Upper lobe of left lung (tissue), 6 donors: ENCODE measurements at regions not wholly inside any gene's neighbourhood (a gene's known extent, or its start where the extent isn't known, plus 50 kb on each side); places are given as distances from the start of the nearest gene placed in this dataset.

Experiments used
- ATAC-seq, 2 donors: fragments of 200-7000 bp; cut with Tn5 transposase; one replicate each; pipeline ENCODE4 v1.9.1; 2022; ENCODE audit warnings: mild to moderate bottlenecking in 2 of 2, moderate library complexity in 2 of 2; ENCODE audit not compliant: low FRiP score in 2 of 2
- DNase-seq, 2 donors: peaks; one replicate each; pipeline ENCODE4 v3.0.0-alpha.2; 2019 to 2020
- H3K27ac ChIP-seq, 4 donors: fragments of 200-600 bp; sonication (generic); one replicate each; pipeline ENCODE4 v1.5.1; 2016 to 2019
- H3K27me3 ChIP-seq, 4 donors: fragments of 200-600 bp; sonication (generic); one replicate each; pipeline ENCODE4 v1.5.1; 2017 to 2019
- H3K36me3 ChIP-seq, 4 donors: fragments of 200-600 bp; sonication (generic); one replicate each; pipeline ENCODE4 v1.5.1; 2016 to 2019
- H3K4me1 ChIP-seq, 4 donors: fragments of 200-600 bp; sonication (generic); one replicate each; pipeline ENCODE4 v1.5.1; 2018 to 2019
- H3K4me3 ChIP-seq, 4 donors: fragments of 200-600 bp; sonication (generic); one replicate each; pipeline ENCODE4 v1.5.1; 2017 to 2019; ENCODE audit warnings: mild to moderate bottlenecking in 2 of 4, moderate library complexity in 1 of 4
- H3K9me3 ChIP-seq, 4 donors: fragments of 200-600 bp; sonication (generic); one replicate each; pipeline ENCODE4 v1.5.1; 2018 to 2019
- CTCF ChIP-seq, 6 experiments: fragments of 450-650 bp in 4 of 6; fragments of 200-600 bp in 2 of 6; sonication (generic) in 2 of 6; IDR thresholded peaks; one replicate each; pipeline ENCODE4 v1.5.1; 2016 to 2019; ENCODE audit warnings: antibody characterized with exemption in 6 of 6
- EP300 ChIP-seq, 4 donors: sonication (generic); formaldehyde crosslinking; IDR thresholded peaks; one replicate each; pipeline ENCODE4 v1.5.1; 2017; ENCODE audit warnings: antibody characterized with exemption in 4 of 4, control low read depth in 2 of 4
- POLR2A ChIP-seq, 4 donors: fragments of 450-650 bp; IDR thresholded peaks; one replicate each; pipeline ENCODE4 v1.5.1; 2016 to 2017; ENCODE audit warnings: antibody characterized with exemption in 4 of 4, mild to moderate bottlenecking in 2 of 4
- POLR2AphosphoS5 ChIP-seq, 2 donors: sonication (generic); formaldehyde crosslinking; IDR thresholded peaks; one replicate each; pipeline ENCODE4 v1.5.1; 2017; ENCODE audit warnings: antibody characterized with exemption in 2 of 2
- WGBS, 2 donors: methylation state at CpG; one replicate each; pipeline ENCODE4 v1.1.5; 2017 to 2018; 5-methylcytosine and 5-hydroxymethylcytosine counted together
- donor health status: DM: no; HTN: no; CAD: no; lungs with moderate emphysema.
- donor health status: DM: no; HTN: yes; CAD: no; lungs with severe emphysema.

- WGBS, 2 donors: 80 to 92% methylated on average over 7 to 8 of the region's 8 CpGs
- DNase-seq: no peak
- Histone ChIP-seq H3K36me3 (no peaks in the 10 kb centered on the region), H3K27me3 (no peaks in the 10 kb centered on the region), H3K9me3 (no peaks in the 10 kb centered on the region), H3K4me1 (no peaks in the 10 kb centered on the region), H3K4me3 (no peak overlapping the region), H3K27ac (no peak overlapping the region)
- ATAC-seq: peak in 1 of 2 donors; percentile 16
- TF ChIP-seq CTCF (IDR thresholded peaks at IDR 0.05) (no peak), POLR2AphosphoS5 (IDR thresholded peaks at IDR 0.05) (no peak), POLR2A (IDR thresholded peaks at IDR 0.05) (no peak), EP300 (IDR thresholded peaks at IDR 0.05) (no peak)
These were observed 99.0 kb upstream of the SNTG2 start for GRCh38 chr2:851680-852079.

- WGBS, 2 donors: 60 to 72% methylated on average over 1 to 3 of the region's 3 CpGs
- no peak overlapping the region for H3K27ac ChIP-seq
- no peak for TF ChIP-seq POLR2AphosphoS5 (IDR thresholded peaks at IDR 0.05)
- TF ChIP-seq CTCF (IDR thresholded peaks at IDR 0.05): no peak
- no peak for TF ChIP-seq POLR2A (IDR thresholded peaks at IDR 0.05)
- TF ChIP-seq EP300 (IDR thresholded peaks at IDR 0.05): no peak
- H3K4me3 ChIP-seq: no peak overlapping the region
- ATAC-seq (no peak), DNase-seq (no peak)
- no peaks in the 10 kb centered on the region for H3K36me3 ChIP-seq
- H3K9me3 ChIP-seq: no peaks in the 10 kb centered on the region
- no peaks in the 10 kb centered on the region for H3K4me1 ChIP-seq
- no peaks in the 10 kb centered on the region for H3K27me3 ChIP-seq
These were observed 99.6 kb upstream of the SNTG2 start for GRCh38 chr2:851078-851477.

- Histone ChIP-seq H3K27ac (no peak overlapping the region), H3K9me3 (no peaks in the 10 kb centered on the region), H3K27me3 (no peaks in the 10 kb centered on the region), H3K36me3 (no peaks in the 10 kb centered on the region), H3K4me1 (no peaks in the 10 kb centered on the region), H3K4me3 (no peak overlapping the region)
- DNase-seq (no peak), ATAC-seq (no peak)
- no peak for TF ChIP-seq POLR2A (IDR thresholded peaks at IDR 0.05)
- no peak for TF ChIP-seq POLR2AphosphoS5 (IDR thresholded peaks at IDR 0.05)
- TF ChIP-seq EP300 (IDR thresholded peaks at IDR 0.05): no peak
- no peak for TF ChIP-seq CTCF (IDR thresholded peaks at IDR 0.05)
- 74 to 87% methylated on average over 3 to 5 of the region's 5 CpGs for WGBS, 2 donors
These were observed 100.2 kb upstream of the SNTG2 start for GRCh38 chr2:850429-850828.

GRCh38 chr2:848099-848498 lies 102.5 kb upstream of the SNTG2 start:
- Histone ChIP-seq H3K36me3 (no peaks in the 10 kb centered on the region), H3K9me3 (no peaks in the 10 kb centered on the region), H3K27me3 (no peaks in the 10 kb centered on the region), H3K27ac (no peak overlapping the region), H3K4me3 (no peak overlapping the region), H3K4me1 (no peaks in the 10 kb centered on the region)
- no peak for ATAC-seq
- TF ChIP-seq POLR2AphosphoS5 (IDR thresholded peaks at IDR 0.05) (no peak), POLR2A (IDR thresholded peaks at IDR 0.05) (no peak), CTCF (IDR thresholded peaks at IDR 0.05) (no peak), EP300 (IDR thresholded peaks at IDR 0.05) (no peak)
- WGBS, 2 donors: 85 to 92% methylated on average over 3 of the region's 3 CpGs
- DNase-seq: no peak

- no peaks in the 10 kb centered on the region for H3K9me3 ChIP-seq
- no peaks in the 10 kb centered on the region for H3K27me3 ChIP-seq
- DNase-seq: no peak
- no peaks in the 10 kb centered on the region for H3K4me1 ChIP-seq
- ATAC-seq: no peak
- H3K36me3 ChIP-seq: no peaks in the 10 kb centered on the region
- TF ChIP-seq CTCF (IDR thresholded peaks at IDR 0.05) (no peak), EP300 (IDR thresholded peaks at IDR 0.05) (no peak), POLR2AphosphoS5 (IDR thresholded peaks at IDR 0.05) (no peak), POLR2A (IDR thresholded peaks at IDR 0.05) (no peak)
- H3K27ac ChIP-seq: no peak overlapping the region
- no peak overlapping the region for H3K4me3 ChIP-seq
- WGBS, 2 donors: 77 to 83% methylated on average over 10 of the region's 10 CpGs
These were observed 103.0 kb upstream of the SNTG2 start for GRCh38 chr2:847669-848068.
